Ovary (tissue), 7 donors: ENCODE measurements at regions not wholly inside any gene's neighbourhood (a gene's known extent, or its start where the extent isn't known, plus 50 kb on each side); places are given as distances from the start of the nearest gene placed in this dataset.

Experiments used
- DNase-seq, 5 donors: peaks; one replicate each; pipeline ENCODE4 v3.0.0-alpha.2; 2019 to 2020
- H3K27ac ChIP-seq, 2 donors: fragments of 200-600 bp; one replicate each; pipeline versions ENCODE4 v1.5.1 to v1.8.0; 2019 to 2022
- H3K27me3 ChIP-seq: fragments of 200-600 bp; one replicate; pipeline ENCODE4 v1.8.0; 2022
- H3K36me3 ChIP-seq: fragments of 200-600 bp; sonication (generic); one replicate; pipeline ENCODE4 v1.5.1; 2019
- H3K4me1 ChIP-seq: one replicate; pipeline ENCODE4 v1.8.1; 2013; ENCODE audit warnings: mild to moderate bottlenecking, moderate library complexity; ENCODE audit not compliant: insufficient read depth
- H3K4me3 ChIP-seq: fragments of 200-600 bp; sonication (generic); one replicate; pipeline ENCODE4 v1.5.1; 2017
- H3K9me3 ChIP-seq, 2 donors: fragments of 200-600 bp in 1 of 2; sonication (generic) in 1 of 2; one replicate each; pipeline versions ENCODE4 v1.5.1 to v1.8.1; 2013 to 2019; ENCODE audit warnings: mild to moderate bottlenecking in 1 of 2, moderate library complexity in 1 of 2
- CTCF ChIP-seq, 3 donors: fragments of 450-650 bp in 2 of 3; fragments of 200-600 bp in 1 of 3; IDR thresholded peaks; one replicate each; pipeline versions ENCODE4 v1.5.1 to v1.8.0; 2016 to 2022; ENCODE audit warnings: antibody characterized with exemption in 3 of 3, mild to moderate bottlenecking in 1 of 3
- EP300 ChIP-seq: sonication (generic); formaldehyde crosslinking; IDR thresholded peaks from one replicate; pipeline ENCODE4 v1.6.1; 2017; ENCODE audit warnings: antibody characterized with exemption
- POLR2A ChIP-seq: fragments of 450-650 bp; IDR thresholded peaks from one replicate; pipeline ENCODE4 v1.6.1; 2017; ENCODE audit warnings: antibody characterized with exemption, mild to moderate bottlenecking, moderate library complexity
- WGBS, 3 donors: extraction: QIAGEN DNeasy Blood & Tissue Kit in 1 of 3; methylation state at CpG; one replicate each; pipeline versions ENCODE4 v1.1.5 to v1.1.7; 2013 to 2017; 5-methylcytosine and 5-hydroxymethylcytosine counted together
- intact Hi-C, 4 donors: fragments of 100-400 bp; cut with DNase I; formaldehyde crosslinking; loops; one replicate each; pipeline versions ENCODE4 v1.11.0 to v1.15.1; 2022 to 2023
- donor health status: DM: no; HTN: no; CAD: no; lungs with moderate emphysema.
- donor health status: DM: no; HTN: no; CAD: no.
- donor health status: Bipolar disorder and iron deficiency.
- donor health status: DM: no; HTN: no; CAD: no.
- donor health status: DM: yes; HTN: yes; CAD: no.

GRCh38 chr18:59052965-59053820, 86.5 kb upstream of the SEC11C start:
- 45 to 51% (median 46%) methylated on average over 6 of the region's 6 CpGs for WGBS, 3 donors
- Histone ChIP-seq H3K27ac (no peak overlapping the region), H3K4me1 (no peaks in the 10 kb centered on the region), H3K36me3 (no peaks in the 10 kb centered on the region), H3K4me3 (no peak overlapping the region), H3K27me3 (no peaks in the 10 kb centered on the region), H3K9me3 (no peaks in the 10 kb centered on the region)
- no peak for DNase-seq
- TF ChIP-seq POLR2A (no peak), EP300 (no peak), CTCF (IDR thresholded peaks at IDR 0.05) (no peak)
- intact Hi-C loops, result loop anchor here in 1 of 4 donors (10.0 kb wide), 1 partner anchor 58 kb away; no protein-coding TSS in a partner anchor

DNA sequence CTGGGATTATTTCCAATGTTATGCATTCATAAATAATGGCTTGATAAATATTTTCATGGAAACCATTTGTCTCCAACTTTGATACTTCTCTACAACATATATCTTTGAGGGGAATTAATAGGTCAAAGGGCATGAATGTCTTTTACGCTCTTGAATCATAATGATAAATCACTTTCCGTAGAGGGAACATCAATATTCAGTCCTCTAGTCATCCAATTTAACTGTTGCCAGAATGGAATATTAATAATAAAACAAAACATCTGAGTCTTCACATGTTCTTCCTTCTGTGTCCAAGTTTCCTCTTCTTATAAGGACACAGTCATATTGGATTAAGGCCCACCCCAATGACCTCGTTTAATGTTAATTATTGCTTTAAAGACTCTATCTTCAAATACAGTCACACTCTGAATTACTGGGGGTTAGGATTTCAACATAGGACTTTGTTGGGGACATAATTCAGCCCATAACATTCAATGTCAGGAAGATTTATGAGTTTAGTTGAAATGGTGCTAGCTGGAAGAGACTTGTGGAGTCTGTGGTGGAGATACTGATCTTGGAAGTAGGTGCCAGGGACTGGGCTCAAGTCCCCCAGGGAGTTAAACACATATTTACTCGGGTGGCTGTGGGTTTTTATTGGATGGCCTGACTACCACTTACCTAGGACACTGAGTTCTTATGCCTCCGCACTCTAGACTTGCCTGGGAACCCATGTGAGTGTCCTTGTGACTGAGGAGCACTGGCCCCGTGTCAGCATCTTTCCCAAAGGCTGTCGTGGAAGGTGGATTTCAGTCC, 85.0 kb upstream of the SEC11C start:
- no peak overlapping the region for H3K4me3 ChIP-seq
- DNase-seq, result no peak
- intact Hi-C loops, result loop anchor here in 3 of 4 donors (5.0 to 10.0 kb wide), 2 partner anchors 60 to 272 kb away; no protein-coding TSS in a partner anchor
- no peak overlapping the region for H3K27ac ChIP-seq
- H3K4me1 ChIP-seq, result no peaks in the 10 kb centered on the region
- WGBS, 3 donors, result 62 to 78% (median 75%) methylated on average over 7 of the region's 7 CpGs
- no peaks in the 10 kb centered on the region for H3K27me3 ChIP-seq
- no peaks in the 10 kb centered on the region for H3K36me3 ChIP-seq
- H3K9me3 ChIP-seq, result no peaks in the 10 kb centered on the region
- TF ChIP-seq EP300, result no peak
- no peak for TF ChIP-seq CTCF (IDR thresholded peaks at IDR 0.05)
- TF ChIP-seq POLR2A, result no peak

- 85 to 90% (median 89%) methylated on average over 4 of the region's 4 CpGs for WGBS, 3 donors
- H3K27ac ChIP-seq, result no peak overlapping the region
- intact Hi-C loops, result loop anchor here (2.0 to 10.0 kb wide), 3 partner anchors 61 to 275 kb away; no protein-coding TSS in a partner anchor
Observed at GRCh38 chr18:59055345-59056032, 84.2 kb upstream of the SEC11C start.

More at GRCh38 chr18:59055345-59056032, 84.2 kb upstream of the SEC11C start:
- Histone ChIP-seq H3K36me3 (no peaks in the 10 kb centered on the region), H3K9me3 (no peaks in the 10 kb centered on the region), H3K4me3 (no peak overlapping the region), H3K27me3 (no peaks in the 10 kb centered on the region), H3K4me1 (no peaks in the 10 kb centered on the region)
- no peak for DNase-seq
- TF ChIP-seq EP300, result no peak
- TF ChIP-seq POLR2A, result no peak
- no peak for TF ChIP-seq CTCF (IDR thresholded peaks at IDR 0.05)
